ENCODE measurements at regions not wholly inside any gene's neighbourhood (a gene's known extent, or its start where the extent isn't known, plus 50 kb on each side); places are given as distances from the start of the nearest gene placed in this dataset.

DNA sequence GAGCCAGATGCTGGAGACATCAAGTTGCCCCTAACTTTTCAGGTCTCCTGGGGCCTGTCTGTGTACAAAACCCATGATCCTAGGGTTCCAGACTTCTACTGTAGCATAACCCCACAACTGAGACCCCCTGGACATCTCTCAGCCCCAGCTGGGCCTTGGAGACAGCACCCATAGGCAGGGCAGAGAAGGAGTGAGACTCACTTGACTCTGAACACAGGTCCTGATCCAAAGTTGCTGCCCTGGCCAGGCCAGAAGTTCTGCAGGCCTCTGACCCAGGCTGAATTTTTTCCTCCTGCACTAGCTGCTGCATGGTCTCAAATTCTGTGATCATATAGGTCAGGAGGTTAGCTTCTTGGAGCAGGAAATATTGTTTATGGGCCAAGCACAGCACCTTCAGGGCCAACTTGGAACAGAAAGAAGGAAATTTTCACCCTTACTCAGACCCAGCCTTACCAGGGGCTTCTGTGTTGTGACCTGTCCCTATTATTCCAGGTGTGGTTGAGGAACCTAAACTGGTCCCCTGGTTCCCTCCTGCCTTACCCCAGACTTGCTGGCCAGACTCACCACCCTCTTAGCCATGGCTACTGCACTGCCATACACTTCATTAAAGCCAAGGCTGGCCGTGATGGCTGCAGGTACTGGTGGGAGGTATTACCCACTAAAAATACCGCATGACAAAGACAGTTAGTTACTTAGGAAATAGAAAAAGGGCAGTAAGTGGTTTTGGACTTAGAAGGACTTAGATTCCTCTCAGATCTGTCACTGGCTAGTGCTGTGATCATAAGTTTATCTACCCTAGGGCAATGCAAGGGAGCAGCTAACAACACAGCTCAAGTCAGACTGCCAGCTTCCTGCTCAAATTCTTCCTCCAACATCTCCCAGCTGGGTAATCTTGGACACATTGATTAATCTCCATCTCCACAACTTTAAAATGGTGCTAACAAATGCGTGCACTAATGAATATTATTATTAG lies 2180.1 kb downstream of the TP53TG3F start:
- TF ChIP-seq, protein P1, sequence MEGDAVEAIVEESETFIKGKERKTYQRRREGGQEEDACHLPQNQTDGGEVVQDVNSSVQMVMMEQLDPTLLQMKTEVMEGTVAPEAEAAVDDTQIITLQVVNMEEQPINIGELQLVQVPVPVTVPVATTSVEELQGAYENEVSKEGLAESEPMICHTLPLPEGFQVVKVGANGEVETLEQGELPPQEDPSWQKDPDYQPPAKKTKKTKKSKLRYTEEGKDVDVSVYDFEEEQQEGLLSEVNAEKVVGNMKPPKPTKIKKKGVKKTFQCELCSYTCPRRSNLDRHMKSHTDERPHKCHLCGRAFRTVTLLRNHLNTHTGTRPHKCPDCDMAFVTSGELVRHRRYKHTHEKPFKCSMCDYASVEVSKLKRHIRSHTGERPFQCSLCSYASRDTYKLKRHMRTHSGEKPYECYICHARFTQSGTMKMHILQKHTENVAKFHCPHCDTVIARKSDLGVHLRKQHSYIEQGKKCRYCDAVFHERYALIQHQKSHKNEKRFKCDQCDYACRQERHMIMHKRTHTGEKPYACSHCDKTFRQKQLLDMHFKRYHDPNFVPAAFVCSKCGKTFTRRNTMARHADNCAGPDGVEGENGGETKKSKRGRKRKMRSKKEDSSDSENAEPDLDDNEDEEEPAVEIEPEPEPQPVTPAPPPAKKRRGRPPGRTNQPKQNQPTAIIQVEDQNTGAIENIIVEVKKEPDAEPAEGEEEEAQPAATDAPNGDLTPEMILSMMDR (conservative IDR thresholded peaks at IDR 0.05), result no peak
- no peak for TF ChIP-seq ZFX (IDR thresholded peaks at IDR 0.05)

Measured in C4-2B (cell line).